Activated CD4-positive, alpha-beta T cell treated with anti-CD3 and anti-CD28 coated beads, Interleukin-2, amount 10 ng/mL, durations not matched to agents 7 days and 5 days (primary cell): ENCODE measurements at regions not wholly inside any gene's neighbourhood (a gene's known extent, or its start where the extent isn't known, plus 50 kb on each side); places are given as distances from the start of the nearest gene placed in this dataset.

Source experiments
- CTCF ChIA-PET: fragments of 350-600 bp; sonication (Branson Sonifier 250); formaldehyde crosslinking; loops from one replicate; lab custom pipeline; 2021; ENCODE audit warnings: antibody characterized with exemption; lab: Charles Lee
- POLR2A ChIA-PET: fragments of 350-600 bp; sonication (Branson Sonifier 250); formaldehyde crosslinking; loops from one replicate; lab custom pipeline; 2021; ENCODE audit warnings: antibody characterized with exemption; lab: Charles Lee
- DNase-seq: peaks from one replicate; pipeline ENCODE4 v3.0.0-alpha.2; 2020
- H3K27ac Mint-ChIP-seq: one replicate; pipeline ENCODE4 v1.8.0; 2021; ENCODE audit warnings: mild to moderate bottlenecking, moderate library complexity, mixed read lengths
- H3K27me3 Mint-ChIP-seq: one replicate; pipeline ENCODE4 v1.8.0; 2021; ENCODE audit warnings: mixed read lengths
- H3K36me3 Mint-ChIP-seq: one replicate; pipeline ENCODE4 v1.8.0; 2021; ENCODE audit warnings: low read depth, mixed read lengths
- H3K4me1 Mint-ChIP-seq: one replicate; pipeline ENCODE4 v1.8.0; 2021; ENCODE audit warnings: mixed read lengths
- H3K4me3 Mint-ChIP-seq: one replicate; pipeline ENCODE4 v1.8.0; 2021; ENCODE audit warnings: mild to moderate bottlenecking, moderate library complexity, mixed read lengths
- H3K9me3 Mint-ChIP-seq: one replicate; pipeline ENCODE4 v1.8.0; 2021; ENCODE audit warnings: mixed read lengths

- ChIA-PET POLR2A (no interaction called here), CTCF (interaction anchor here (0.6 to 1.5 kb wide), 3 partner anchors 10 to 176 kb away, joined by 3 to 8 read pairs (median 3); no protein-coding TSS in a partner anchor)
- no peaks in the 10 kb centered on the region for H3K27me3 Mint-ChIP-seq
- no peak overlapping the region for H3K27ac Mint-ChIP-seq
- no peaks in the 10 kb centered on the region for H3K36me3 Mint-ChIP-seq
- no peak for DNase-seq
- H3K9me3 Mint-ChIP-seq, result peaks cover 13% of the 10 kb centered on the region
- H3K4me3 Mint-ChIP-seq, result no peak overlapping the region
- H3K4me1 Mint-ChIP-seq, result peaks cover 16% of the 10 kb centered on the region
Measured at GRCh38 chr12:31790759-31791158, 61.9 kb upstream of the AMN1 start.

DNA sequence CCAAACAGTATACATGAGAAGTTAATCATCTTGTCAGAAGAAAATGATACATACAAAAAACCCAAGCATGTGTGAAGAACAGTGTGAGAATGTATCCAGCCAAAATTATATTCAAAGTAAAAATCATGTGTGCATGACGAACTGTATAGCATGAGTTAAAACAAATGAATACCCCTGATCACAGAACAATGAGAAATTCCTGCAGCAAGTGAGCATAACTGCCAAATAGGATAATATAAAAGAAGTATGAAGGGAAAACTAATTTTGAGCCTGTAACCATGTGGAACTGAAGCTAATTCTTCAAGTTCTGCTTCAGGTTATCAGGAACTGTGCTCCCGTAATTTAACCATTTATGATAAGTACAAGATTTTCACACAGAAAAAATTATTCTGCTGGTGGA is 56.5 kb upstream of the AMN1 start:
- peaks cover 6% of the 10 kb centered on the region for H3K4me1 Mint-ChIP-seq
- CTCF ChIA-PET, result interaction anchor here (1.1 to 1.2 kb wide), 2 partner anchors 9 to 17 kb away, joined by 3 to 6 read pairs; no protein-coding TSS in a partner anchor
- POLR2A ChIA-PET, result no interaction called here

GRCh38 chr12:31783996-31784645 is 55.3 kb upstream of the AMN1 start:
- H3K4me3 Mint-ChIP-seq, result no peak overlapping the region
- POLR2A ChIA-PET, result no interaction called here
- no peaks in the 10 kb centered on the region for H3K4me1 Mint-ChIP-seq
- H3K27ac Mint-ChIP-seq, result peak overlapping the region; percentile 62
- H3K36me3 Mint-ChIP-seq, result peaks cover 4% of the 10 kb centered on the region
- peaks cover 17% of the 10 kb centered on the region for H3K9me3 Mint-ChIP-seq
- H3K27me3 Mint-ChIP-seq, result no peaks in the 10 kb centered on the region
- DNase-seq, result no peak
- CTCF ChIA-PET, result interaction anchor here (0.6 kb wide), 1 partner anchor 288 kb away, joined by 3 read pairs; no protein-coding TSS in a partner anchor

More for the DNA sequence above, 56.5 kb upstream of the AMN1 start:
- Mint-ChIP-seq H3K27me3 (no peaks in the 10 kb centered on the region), H3K27ac (no peak overlapping the region), H3K9me3 (peaks cover 17% of the 10 kb centered on the region), H3K36me3 (peaks cover 4% of the 10 kb centered on the region), H3K4me3 (no peak overlapping the region)
- DNase-seq, result no peak

DNA sequence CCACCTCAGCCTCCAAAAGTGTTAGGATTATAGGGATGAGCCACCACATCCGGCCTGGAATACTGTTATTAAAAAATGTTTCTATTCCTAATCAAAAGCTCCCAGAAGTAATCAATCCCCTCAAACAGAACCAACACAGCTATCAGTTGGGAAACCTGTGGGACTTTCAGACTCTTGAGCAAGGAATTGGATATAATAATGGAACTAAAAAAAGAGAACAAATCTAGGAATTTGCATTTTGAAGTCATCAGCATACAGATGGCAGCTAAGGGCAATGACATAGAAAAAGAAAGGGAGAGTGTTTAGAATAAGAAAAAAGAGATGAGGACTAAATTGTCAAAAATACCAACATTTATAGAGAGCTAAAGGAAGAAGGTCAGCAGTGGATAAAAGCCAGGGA is 54.7 kb upstream of the AMN1 start:
- DNase-seq, result no peak
- ChIA-PET POLR2A (no interaction called here), CTCF (interaction anchor here (0.6 kb wide), 1 partner anchor 288 kb away, joined by 3 read pairs; no protein-coding TSS in a partner anchor)
- Mint-ChIP-seq H3K27ac (no peak overlapping the region), H3K36me3 (peaks cover 4% of the 10 kb centered on the region), H3K4me3 (no peak overlapping the region), H3K27me3 (no peaks in the 10 kb centered on the region), H3K9me3 (peaks cover 17% of the 10 kb centered on the region), H3K4me1 (no peaks in the 10 kb centered on the region)

DNA sequence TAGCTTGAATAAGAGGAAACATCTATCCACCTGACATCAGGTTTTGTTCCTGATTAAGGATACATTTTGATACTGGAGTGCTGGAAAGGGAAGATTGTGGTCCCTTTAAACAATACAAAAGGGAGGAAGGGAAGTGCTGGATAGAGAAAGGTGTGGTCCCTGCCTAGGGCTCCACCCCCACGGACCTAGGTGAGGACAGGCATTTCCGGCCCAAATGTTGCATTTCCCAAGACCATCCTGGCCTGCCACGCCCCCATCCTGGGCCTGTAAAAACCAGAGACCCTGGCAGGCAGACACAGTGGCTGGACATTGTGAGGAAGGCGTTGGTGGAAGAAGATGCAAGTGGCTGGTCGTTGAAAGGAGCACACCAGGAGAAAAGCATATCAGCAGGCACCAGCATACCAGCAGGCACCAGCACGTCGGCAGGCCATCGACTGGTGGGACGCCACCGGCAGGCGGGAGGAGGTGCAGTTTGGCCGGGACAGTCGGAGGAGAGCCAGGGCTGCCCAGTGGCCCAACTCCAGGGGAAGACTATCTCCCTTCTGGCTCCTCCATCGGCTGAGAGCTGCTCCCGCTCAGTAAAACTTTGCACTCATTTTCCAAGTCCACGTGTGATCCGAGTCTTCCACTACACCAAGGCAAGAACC is 53.2 kb upstream of the AMN1 start:
- no peak overlapping the region for H3K4me3 Mint-ChIP-seq
- no peak for DNase-seq
- H3K27ac Mint-ChIP-seq, result no peak overlapping the region
- H3K27me3 Mint-ChIP-seq, result no peaks in the 10 kb centered on the region
- H3K4me1 Mint-ChIP-seq, result no peaks in the 10 kb centered on the region
- H3K9me3 Mint-ChIP-seq, result peaks cover 17% of the 10 kb centered on the region
- CTCF ChIA-PET, result interaction anchor here (1.3 kb wide), 1 partner anchor 8 kb away, joined by 3 read pairs; no protein-coding TSS in a partner anchor
- peaks cover 4% of the 10 kb centered on the region for H3K36me3 Mint-ChIP-seq
- POLR2A ChIA-PET, result no interaction called here

- Mint-ChIP-seq H3K4me1 (no peaks in the 10 kb centered on the region), H3K4me3 (no peak overlapping the region), H3K27ac (no peak overlapping the region), H3K9me3 (peaks cover 10% of the 10 kb centered on the region), H3K27me3 (no peaks in the 10 kb centered on the region), H3K36me3 (peaks cover 4% of the 10 kb centered on the region)
- ChIA-PET CTCF (interaction anchor here (1.1 kb wide), 1 partner anchor 10 kb away, joined by 3 read pairs; no protein-coding TSS in a partner anchor), POLR2A (no interaction called here)
- DNase-seq, result no peak
Measured at GRCh38 chr12:31780096-31780495, 51.3 kb upstream of the AMN1 start.

DNA sequence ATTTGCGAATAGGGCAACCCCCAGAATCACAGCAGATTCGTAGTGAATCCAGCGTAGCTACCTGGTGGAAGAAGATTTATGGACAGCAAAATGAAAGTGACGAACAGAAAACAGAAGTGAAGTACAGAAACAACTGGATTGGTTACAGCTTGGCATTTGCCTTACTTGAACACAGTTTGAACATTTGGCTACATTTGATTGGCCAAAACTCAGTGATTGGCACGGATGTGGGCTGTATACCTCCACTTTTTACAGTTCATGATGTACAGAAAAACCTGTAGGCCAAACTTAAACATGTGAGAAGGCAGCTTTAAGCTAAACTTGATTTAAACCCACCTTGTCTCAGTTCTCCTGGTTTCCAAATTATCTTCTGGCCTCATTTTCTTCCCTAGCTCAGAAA is 49.9 kb upstream of the AMN1 start:
- Mint-ChIP-seq H3K4me1 (peaks cover 4% of the 10 kb centered on the region), H3K36me3 (peaks cover 1% of the 10 kb centered on the region), H3K9me3 (peaks cover 7% of the 10 kb centered on the region), H3K27ac (no peak overlapping the region), H3K4me3 (no peak overlapping the region), H3K27me3 (no peaks in the 10 kb centered on the region)
- CTCF ChIA-PET, result interaction anchor here (0.7 to 1.2 kb wide), 5 partner anchors 10 to 136 kb away, joined by 3 to 9 read pairs (median 4); no protein-coding TSS in a partner anchor
- no peak for DNase-seq
- POLR2A ChIA-PET, result no interaction called here
